ENCODE measurements at regions not wholly inside any gene's neighbourhood (a gene's known extent, or its start where the extent isn't known, plus 50 kb on each side); places are given as distances from the start of the nearest gene placed in this dataset.

DNA sequence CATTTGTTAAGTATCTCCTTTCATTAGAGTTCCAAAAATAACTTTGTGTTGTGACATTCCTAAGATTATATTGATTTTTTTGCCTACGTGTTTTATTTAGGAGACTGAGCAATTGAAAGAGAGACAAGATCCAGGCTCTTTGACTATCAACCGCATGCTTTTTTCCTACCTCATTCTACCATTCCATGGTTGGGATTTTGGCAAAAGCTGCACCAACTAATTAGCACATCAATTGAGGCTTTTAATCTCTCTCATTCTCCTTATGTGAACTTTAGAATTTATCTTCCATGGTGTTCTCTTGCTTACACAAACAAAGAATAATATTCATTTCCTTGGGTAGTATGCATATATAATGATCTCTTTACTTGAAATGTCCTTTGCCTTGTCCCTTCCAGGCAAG, 338.7 kb upstream of the SMC2 start:
- Histone ChIP-seq H3K27ac (ENCODE audit: low read depth, low read length) (no peak overlapping the region), H3K27me3 (ENCODE audit: control insufficient read depth in 5 of 5, insufficient read depth in 4 of 5, low read length in 5 of 5) (no peaks in the 10 kb centered on the region), H3K9ac (ENCODE audit: low read length in 5 of 5) (no peak overlapping the region), H3K9me3 (ENCODE audit: control insufficient read depth in 5 of 5, low read length in 5 of 5) (no peaks in the 10 kb centered on the region), H3K36me3 (ENCODE audit: control insufficient read depth in 5 of 5, insufficient read depth in 5 of 5, low read length in 5 of 5) (no peaks in the 10 kb centered on the region), H3K4me3 (ENCODE audit: low read depth in 1 of 5, low read length in 5 of 5) (no peak overlapping the region), H3K4me1 (ENCODE audit: control insufficient read depth in 5 of 5, insufficient read depth in 5 of 5, low read length in 5 of 5) (no peaks in the 10 kb centered on the region)

DNA sequence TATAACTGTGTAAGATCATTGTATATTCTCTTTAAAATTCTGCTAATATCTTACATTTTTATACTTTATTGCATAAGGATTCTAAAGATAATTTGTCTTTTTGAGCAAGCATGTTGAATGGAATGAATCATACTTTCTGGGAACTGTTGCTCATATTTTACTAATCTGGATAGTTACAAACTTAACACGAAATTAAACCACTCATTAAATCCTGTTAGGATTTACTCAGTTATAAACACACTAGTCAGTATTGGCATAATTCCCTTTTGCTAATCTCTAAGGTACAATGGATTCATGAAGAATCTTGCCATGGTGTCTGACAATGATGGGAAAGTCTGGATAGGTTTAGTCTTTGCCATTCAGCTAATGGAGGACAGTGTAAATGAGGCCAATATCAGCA, 338.1 kb upstream of the SMC2 start:
- no peaks in the 10 kb centered on the region for H3K36me3 ChIP-seq (ENCODE audit: control insufficient read depth in 5 of 5, insufficient read depth in 5 of 5, low read length in 5 of 5)
- H3K27ac ChIP-seq (ENCODE audit: low read depth, low read length) = no peak overlapping the region
- H3K4me1 ChIP-seq (ENCODE audit: control insufficient read depth in 5 of 5, insufficient read depth in 5 of 5, low read length in 5 of 5) = no peaks in the 10 kb centered on the region
- no peaks in the 10 kb centered on the region for H3K9me3 ChIP-seq (ENCODE audit: control insufficient read depth in 5 of 5, low read length in 5 of 5)
- no peak overlapping the region for H3K9ac ChIP-seq (ENCODE audit: low read length in 5 of 5)
- no peak overlapping the region for H3K4me3 ChIP-seq (ENCODE audit: low read depth in 1 of 5, low read length in 5 of 5)
- H3K27me3 ChIP-seq (ENCODE audit: control insufficient read depth in 5 of 5, insufficient read depth in 4 of 5, low read length in 5 of 5) = no peaks in the 10 kb centered on the region

DNA sequence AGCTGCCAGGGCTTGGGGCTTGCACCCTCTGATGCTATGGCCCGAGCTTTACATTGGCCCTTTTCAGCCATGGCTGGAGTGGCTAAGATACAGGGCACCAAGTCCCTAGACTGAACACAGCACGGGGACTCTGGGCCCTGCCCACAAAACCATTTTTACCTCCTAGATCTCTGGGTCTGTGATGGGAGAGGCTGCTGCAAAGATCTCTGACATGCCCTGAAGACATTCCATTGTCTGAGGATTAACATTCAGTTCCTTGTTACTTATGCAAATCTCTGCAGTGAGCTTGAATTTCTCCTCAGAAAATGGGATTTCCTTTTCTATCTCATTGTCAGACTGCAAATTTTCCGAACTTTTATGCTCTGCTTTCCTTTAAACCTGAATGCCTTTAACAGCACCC, 337.0 kb upstream of the SMC2 start:
- H3K9me3 ChIP-seq (ENCODE audit: control insufficient read depth in 5 of 5, low read length in 5 of 5) = no peaks in the 10 kb centered on the region
- no peaks in the 10 kb centered on the region for H3K36me3 ChIP-seq (ENCODE audit: control insufficient read depth in 5 of 5, insufficient read depth in 5 of 5, low read length in 5 of 5)
- H3K4me3 ChIP-seq (ENCODE audit: low read depth in 1 of 5, low read length in 5 of 5) = no peak overlapping the region
- H3K4me1 ChIP-seq (ENCODE audit: control insufficient read depth in 5 of 5, insufficient read depth in 5 of 5, low read length in 5 of 5) = no peaks in the 10 kb centered on the region
- no peak overlapping the region for H3K9ac ChIP-seq (ENCODE audit: low read length in 5 of 5)
- H3K27ac ChIP-seq (ENCODE audit: low read depth, low read length) = no peak overlapping the region
- H3K27me3 ChIP-seq (ENCODE audit: control insufficient read depth in 5 of 5, insufficient read depth in 4 of 5, low read length in 5 of 5) = no peaks in the 10 kb centered on the region

DNA sequence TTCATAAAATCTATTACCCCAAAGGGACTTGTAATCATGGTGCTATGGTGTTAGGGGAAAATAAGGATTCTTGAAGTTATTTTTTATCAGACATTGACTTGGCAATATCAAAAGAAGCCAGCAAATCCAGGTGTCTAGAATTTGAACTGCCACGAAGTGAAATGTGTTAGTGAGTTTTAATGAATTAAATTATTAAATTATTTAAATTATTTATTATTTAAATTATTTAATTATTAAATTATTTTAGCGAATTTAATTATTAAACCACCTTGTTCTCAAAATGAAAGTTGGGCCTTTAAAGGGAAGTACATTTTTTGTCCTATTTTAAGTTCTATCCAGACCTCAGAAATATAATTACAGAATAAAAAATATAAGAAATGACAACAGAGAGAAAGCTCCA, 332.6 kb upstream of the SMC2 start:
- Histone ChIP-seq H3K9me3 (ENCODE audit: control insufficient read depth in 5 of 5, low read length in 5 of 5) (no peaks in the 10 kb centered on the region), H3K4me1 (ENCODE audit: control insufficient read depth in 5 of 5, insufficient read depth in 5 of 5, low read length in 5 of 5) (no peaks in the 10 kb centered on the region), H3K36me3 (ENCODE audit: control insufficient read depth in 5 of 5, insufficient read depth in 5 of 5, low read length in 5 of 5) (no peaks in the 10 kb centered on the region), H3K4me3 (ENCODE audit: low read depth in 1 of 5, low read length in 5 of 5) (no peak overlapping the region), H3K27ac (ENCODE audit: low read depth, low read length) (no peak overlapping the region), H3K27me3 (ENCODE audit: control insufficient read depth in 5 of 5, insufficient read depth in 4 of 5, low read length in 5 of 5) (no peaks in the 10 kb centered on the region), H3K9ac (ENCODE audit: low read length in 5 of 5) (no peak overlapping the region)

DNA sequence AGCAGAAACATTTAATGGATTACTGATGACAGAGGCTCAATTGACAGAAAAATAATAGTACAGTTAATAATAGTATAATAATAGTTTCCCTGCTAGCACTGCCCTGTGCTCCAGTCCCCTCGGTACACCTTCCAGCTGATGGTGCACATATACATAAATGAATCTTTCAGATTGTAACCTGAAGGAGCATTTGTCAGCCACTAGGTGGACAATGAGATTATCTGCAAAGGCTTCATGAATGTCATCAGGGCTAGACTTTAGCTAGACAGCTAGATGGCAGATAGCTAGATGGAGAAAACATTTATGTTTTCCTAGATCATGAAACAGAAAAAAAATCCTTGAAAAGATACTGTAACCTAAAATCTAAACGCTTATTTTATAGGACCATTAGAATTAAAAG, 304.4 kb upstream of the SMC2 start:
- peaks cover 0 to 3% (median 0%) of the 10 kb centered on the region in 5 donors for H3K9me3 ChIP-seq (ENCODE audit: control insufficient read depth in 5 of 5, low read length in 5 of 5)
- H3K4me3 ChIP-seq (ENCODE audit: low read depth in 1 of 5, low read length in 5 of 5) = no peak overlapping the region
- H3K27me3 ChIP-seq (ENCODE audit: control insufficient read depth in 5 of 5, insufficient read depth in 4 of 5, low read length in 5 of 5) = no peaks in the 10 kb centered on the region

DNA sequence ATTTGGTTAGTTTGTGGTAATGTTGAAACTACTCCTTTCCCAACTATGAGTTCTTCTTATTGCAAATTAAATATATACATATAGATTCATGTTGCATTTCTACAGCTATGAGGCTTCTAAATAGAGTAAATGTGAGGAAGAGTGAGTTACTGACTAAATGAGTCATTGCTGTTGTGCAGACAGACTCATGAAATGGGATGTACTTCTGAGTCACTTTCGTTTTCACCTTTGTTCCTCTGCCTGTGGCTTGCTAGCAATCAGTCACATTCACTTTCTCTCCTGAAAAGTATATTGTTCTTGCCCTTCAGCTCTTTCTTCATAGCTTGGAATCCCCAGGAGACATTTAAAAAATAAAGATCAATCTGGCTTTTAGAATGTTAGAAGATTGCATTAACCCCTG, 295.5 kb upstream of the SMC2 start:
- no peaks in the 10 kb centered on the region for H3K27me3 ChIP-seq (ENCODE audit: control insufficient read depth in 5 of 5, insufficient read depth in 4 of 5, low read length in 5 of 5)
- H3K4me3 ChIP-seq (ENCODE audit: low read depth in 1 of 5, low read length in 5 of 5) = no peak overlapping the region
- no peaks in the 10 kb centered on the region for H3K36me3 ChIP-seq (ENCODE audit: control insufficient read depth in 5 of 5, insufficient read depth in 5 of 5, low read length in 5 of 5)
- H3K4me1 ChIP-seq (ENCODE audit: control insufficient read depth in 5 of 5, insufficient read depth in 5 of 5, low read length in 5 of 5) = no peaks in the 10 kb centered on the region
- no peaks in the 10 kb centered on the region for H3K9me3 ChIP-seq (ENCODE audit: control insufficient read depth in 5 of 5, low read length in 5 of 5)
- H3K9ac ChIP-seq (ENCODE audit: low read length in 5 of 5) = no peak overlapping the region
- H3K27ac ChIP-seq (ENCODE audit: low read depth, low read length) = no peak overlapping the region

More for the DNA sequence above, 304.4 kb upstream of the SMC2 start:
- Histone ChIP-seq H3K36me3 (ENCODE audit: control insufficient read depth in 5 of 5, insufficient read depth in 5 of 5, low read length in 5 of 5) (no peaks in the 10 kb centered on the region), H3K4me1 (ENCODE audit: control insufficient read depth in 5 of 5, insufficient read depth in 5 of 5, low read length in 5 of 5) (no peaks in the 10 kb centered on the region), H3K9ac (ENCODE audit: low read length in 5 of 5) (no peak overlapping the region), H3K27ac (ENCODE audit: low read depth, low read length) (no peak overlapping the region)

DNA sequence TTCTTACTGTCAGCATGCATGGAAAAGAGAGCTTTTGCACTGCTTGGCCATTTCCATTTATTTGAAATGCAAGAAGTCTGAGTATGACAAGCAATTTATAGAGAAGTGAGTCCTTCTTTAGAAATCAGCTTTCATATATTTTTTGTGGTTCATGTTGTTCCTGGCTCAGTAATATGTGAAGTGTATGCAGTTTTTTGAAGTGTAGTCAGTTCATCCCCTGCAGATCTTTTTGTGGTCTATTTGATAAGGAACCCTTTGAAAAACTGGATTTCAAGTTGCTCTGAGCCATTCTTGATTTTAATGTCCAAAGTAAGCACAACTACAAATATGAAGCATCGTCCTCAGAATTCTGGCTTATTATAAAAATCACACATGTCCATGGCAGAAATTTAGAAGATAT, 294.1 kb upstream of the SMC2 start:
- no peaks in the 10 kb centered on the region for H3K4me1 ChIP-seq (ENCODE audit: control insufficient read depth in 5 of 5, insufficient read depth in 5 of 5, low read length in 5 of 5)
- no peaks in the 10 kb centered on the region for H3K36me3 ChIP-seq (ENCODE audit: control insufficient read depth in 5 of 5, insufficient read depth in 5 of 5, low read length in 5 of 5)
- no peak overlapping the region for H3K27ac ChIP-seq (ENCODE audit: low read depth, low read length)
- H3K27me3 ChIP-seq (ENCODE audit: control insufficient read depth in 5 of 5, insufficient read depth in 4 of 5, low read length in 5 of 5) = no peaks in the 10 kb centered on the region
- H3K9me3 ChIP-seq (ENCODE audit: control insufficient read depth in 5 of 5, low read length in 5 of 5) = no peaks in the 10 kb centered on the region
- H3K9ac ChIP-seq (ENCODE audit: low read length in 5 of 5) = no peak overlapping the region
- no peak overlapping the region for H3K4me3 ChIP-seq (ENCODE audit: low read depth in 1 of 5, low read length in 5 of 5)

DNA sequence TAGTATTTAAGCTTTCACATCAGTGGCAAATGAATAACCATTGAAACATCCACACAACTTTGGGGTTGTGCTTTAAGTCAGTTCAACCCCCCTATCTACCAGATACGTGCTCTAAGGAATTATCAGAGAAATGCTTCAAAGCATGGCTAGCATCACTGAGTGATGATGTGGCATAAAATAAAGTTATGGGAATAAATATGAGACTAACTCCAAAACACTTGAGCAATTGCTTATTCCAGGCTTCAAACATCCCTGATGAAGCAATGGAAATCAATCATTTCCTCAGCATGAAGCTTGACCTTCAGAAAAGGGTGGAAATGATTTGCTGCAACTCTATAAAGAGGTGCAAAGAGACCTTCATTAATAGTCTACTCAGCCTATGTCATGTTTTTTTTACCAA, 292.0 kb upstream of the SMC2 start:
- Histone ChIP-seq H3K4me1 (ENCODE audit: control insufficient read depth in 5 of 5, insufficient read depth in 5 of 5, low read length in 5 of 5) (no peaks in the 10 kb centered on the region), H3K36me3 (ENCODE audit: control insufficient read depth in 5 of 5, insufficient read depth in 5 of 5, low read length in 5 of 5) (no peaks in the 10 kb centered on the region), H3K27me3 (ENCODE audit: control insufficient read depth in 5 of 5, insufficient read depth in 4 of 5, low read length in 5 of 5) (no peaks in the 10 kb centered on the region), H3K27ac (ENCODE audit: low read depth, low read length) (no peak overlapping the region), H3K9me3 (ENCODE audit: control insufficient read depth in 5 of 5, low read length in 5 of 5) (no peaks in the 10 kb centered on the region), H3K9ac (ENCODE audit: low read length in 5 of 5) (no peak overlapping the region), H3K4me3 (ENCODE audit: low read depth in 1 of 5, low read length in 5 of 5) (no peak overlapping the region)

DNA sequence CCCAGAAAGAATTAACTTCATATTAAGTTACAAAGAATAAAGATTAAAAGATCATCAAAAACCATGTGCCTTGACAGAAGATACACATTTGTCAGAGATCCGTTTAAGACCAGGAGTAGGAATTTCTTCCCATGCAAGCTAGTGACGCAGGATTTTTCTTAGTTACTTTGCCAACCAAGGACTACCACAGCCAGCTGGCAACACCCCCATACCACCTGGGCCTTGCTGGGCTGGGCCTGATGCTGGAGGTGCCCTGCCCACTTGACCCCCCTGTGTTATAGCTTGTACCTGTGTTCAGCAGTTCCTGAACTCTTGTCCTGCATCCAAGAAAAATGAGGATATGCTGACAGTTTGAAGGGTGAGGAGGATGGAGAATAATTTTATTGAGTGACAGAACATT, 290.9 kb upstream of the SMC2 start:
- Histone ChIP-seq H3K9ac (ENCODE audit: low read length in 5 of 5) (no peak overlapping the region), H3K36me3 (ENCODE audit: control insufficient read depth in 5 of 5, insufficient read depth in 5 of 5, low read length in 5 of 5) (no peaks in the 10 kb centered on the region), H3K9me3 (ENCODE audit: control insufficient read depth in 5 of 5, low read length in 5 of 5) (no peaks in the 10 kb centered on the region), H3K27ac (ENCODE audit: low read depth, low read length) (no peak overlapping the region), H3K4me1 (ENCODE audit: control insufficient read depth in 5 of 5, insufficient read depth in 5 of 5, low read length in 5 of 5) (no peaks in the 10 kb centered on the region), H3K4me3 (ENCODE audit: low read depth in 1 of 5, low read length in 5 of 5) (no peak overlapping the region), H3K27me3 (ENCODE audit: control insufficient read depth in 5 of 5, insufficient read depth in 4 of 5, low read length in 5 of 5) (no peaks in the 10 kb centered on the region)

DNA sequence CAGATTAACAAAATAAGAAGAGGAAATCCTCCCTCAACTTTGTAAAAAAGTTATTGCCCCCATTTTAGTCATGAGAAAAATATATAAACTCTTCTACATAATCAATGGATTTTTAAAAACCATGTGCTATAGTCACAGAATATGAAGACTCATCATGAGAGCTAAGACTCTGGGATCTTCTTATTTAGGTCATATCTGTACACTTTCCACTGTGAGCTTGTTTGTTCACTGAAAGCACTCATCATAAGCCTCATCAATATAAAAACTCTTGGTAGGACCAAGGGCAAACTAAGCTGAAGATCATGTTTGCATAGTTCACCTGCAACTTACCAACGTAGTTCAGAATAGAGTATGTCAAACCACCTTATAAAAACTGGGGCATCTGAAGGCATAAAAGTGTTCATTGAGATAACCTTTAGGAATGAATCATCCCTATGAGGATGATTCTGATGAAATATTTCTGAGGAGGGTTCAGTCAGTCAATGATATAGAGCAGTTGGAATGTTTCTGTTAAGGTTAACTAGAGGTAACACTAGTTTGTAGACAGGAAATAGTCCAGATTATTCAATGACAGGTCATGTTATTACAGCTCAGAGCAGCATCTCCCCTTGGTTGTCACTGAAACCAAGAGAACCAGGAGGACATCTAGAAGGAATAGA, 289.9 kb upstream of the SMC2 start:
- Histone ChIP-seq H3K27ac (ENCODE audit: low read depth, low read length) (no peak overlapping the region), H3K9me3 (ENCODE audit: control insufficient read depth in 5 of 5, low read length in 5 of 5) (no peaks in the 10 kb centered on the region), H3K27me3 (ENCODE audit: control insufficient read depth in 5 of 5, insufficient read depth in 4 of 5, low read length in 5 of 5) (no peaks in the 10 kb centered on the region), H3K9ac (ENCODE audit: low read length in 5 of 5) (no peak overlapping the region), H3K36me3 (ENCODE audit: control insufficient read depth in 5 of 5, insufficient read depth in 5 of 5, low read length in 5 of 5) (no peaks in the 10 kb centered on the region), H3K4me1 (ENCODE audit: control insufficient read depth in 5 of 5, insufficient read depth in 5 of 5, low read length in 5 of 5) (no peaks in the 10 kb centered on the region), H3K4me3 (ENCODE audit: low read depth in 1 of 5, low read length in 5 of 5) (no peak overlapping the region)

DNA sequence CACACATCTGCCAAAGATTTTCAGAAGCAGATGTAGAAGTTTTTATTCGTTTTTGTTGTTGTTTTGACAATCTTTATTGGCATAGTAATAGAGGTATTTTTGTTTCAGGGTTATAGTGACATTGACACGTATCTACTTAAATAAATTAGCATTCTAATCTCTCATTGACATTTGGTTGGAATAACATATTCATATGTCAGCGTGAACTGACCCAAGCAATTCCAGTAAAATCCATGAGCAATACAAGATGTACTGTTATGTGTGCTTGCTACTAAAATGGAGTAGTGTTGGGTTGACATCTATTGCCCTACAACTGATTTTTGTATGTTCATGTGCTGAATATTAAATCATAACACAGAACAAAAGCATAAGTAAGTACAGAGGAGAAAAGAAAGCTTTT, 284.4 kb upstream of the SMC2 start:
- no peaks in the 10 kb centered on the region for H3K4me1 ChIP-seq (ENCODE audit: control insufficient read depth in 5 of 5, insufficient read depth in 5 of 5, low read length in 5 of 5)
- H3K36me3 ChIP-seq (ENCODE audit: control insufficient read depth in 5 of 5, insufficient read depth in 5 of 5, low read length in 5 of 5) = no peaks in the 10 kb centered on the region

More for the DNA sequence above, 284.4 kb upstream of the SMC2 start:
- H3K4me3 ChIP-seq (ENCODE audit: low read depth in 1 of 5, low read length in 5 of 5) = no peak overlapping the region
- no peaks in the 10 kb centered on the region for H3K9me3 ChIP-seq (ENCODE audit: control insufficient read depth in 5 of 5, low read length in 5 of 5)
- H3K27ac ChIP-seq (ENCODE audit: low read depth, low read length) = no peak overlapping the region
- H3K9ac ChIP-seq (ENCODE audit: low read length in 5 of 5) = no peak overlapping the region
- no peaks in the 10 kb centered on the region for H3K27me3 ChIP-seq (ENCODE audit: control insufficient read depth in 5 of 5, insufficient read depth in 4 of 5, low read length in 5 of 5)

Measured in subcutaneous abdominal adipose tissue (tissue), 5 donors.